NCI-H526 treated with DMSO at 0.1 percent for 48 hours (cell line): ENCODE measurements at regions not wholly inside any gene's neighbourhood (a gene's known extent, or its start where the extent isn't known, plus 50 kb on each side); places are given as distances from the start of the nearest gene placed in this dataset.

Experiments used
- DNase-seq: peaks from one replicate; lab custom pipeline; 2025; lab: John Stamatoyannopoulos, UW

DNA sequence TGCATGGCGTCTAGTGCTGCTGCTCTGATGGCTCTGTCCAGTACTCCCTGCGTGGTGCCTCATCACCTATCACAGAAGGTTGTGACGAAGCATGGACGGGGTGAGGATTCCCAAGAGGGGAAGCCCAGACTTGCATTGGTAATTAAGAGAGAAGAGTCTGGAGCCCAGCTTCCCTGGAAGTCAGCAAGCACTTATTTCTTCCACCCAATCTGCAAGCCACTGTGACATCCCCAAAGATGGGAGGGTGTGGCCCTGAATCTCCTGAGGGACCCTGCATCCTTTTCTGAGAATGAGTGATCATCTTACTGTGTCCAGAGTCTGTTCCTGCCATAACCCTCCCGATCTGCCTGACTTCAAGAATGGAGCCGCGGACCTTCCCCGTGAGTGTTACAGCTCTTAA lies 166.7 kb downstream of the PTPN20 start:
- DNase-seq, result no peak

DNA sequence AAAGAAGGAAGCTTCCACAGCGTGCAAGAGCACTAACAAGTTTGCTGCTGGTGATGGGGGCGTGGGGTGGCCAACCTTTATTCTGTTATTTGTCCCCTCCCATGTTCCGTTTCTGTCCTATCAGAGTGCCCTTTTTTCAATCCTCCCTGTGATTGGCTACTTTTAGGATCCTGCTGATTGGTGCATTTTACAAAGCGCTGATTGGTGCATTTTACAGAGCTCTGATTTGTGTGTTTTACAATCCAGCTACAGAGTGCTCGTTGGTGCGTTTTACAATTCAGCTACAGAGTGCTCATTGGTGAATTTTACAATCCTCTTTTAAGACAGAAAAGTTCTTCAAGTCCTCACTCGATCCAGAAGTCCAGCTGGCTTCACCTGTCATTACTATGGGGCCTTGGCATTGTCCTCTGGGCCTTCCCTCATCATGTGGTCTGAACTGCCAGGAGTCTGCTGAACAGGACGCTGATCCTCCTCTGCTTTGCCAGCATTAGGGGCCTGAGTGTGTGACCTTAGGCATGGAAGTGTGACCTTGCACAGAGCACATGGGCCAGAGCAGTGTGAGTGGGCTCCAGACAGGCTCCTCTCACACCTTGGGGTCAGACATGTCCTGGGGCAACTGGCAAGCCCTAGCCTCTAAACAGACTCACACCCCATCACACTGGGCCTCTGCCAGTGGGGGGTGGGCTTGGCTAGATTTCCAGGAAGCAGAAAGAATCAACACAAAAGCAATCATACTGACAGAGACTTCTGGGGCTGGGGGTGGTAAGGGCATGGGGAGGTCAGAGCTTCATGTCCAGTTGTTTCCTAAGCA lies 167.4 kb downstream of the PTPN20 start:
- DNase-seq, result no peak

DNA sequence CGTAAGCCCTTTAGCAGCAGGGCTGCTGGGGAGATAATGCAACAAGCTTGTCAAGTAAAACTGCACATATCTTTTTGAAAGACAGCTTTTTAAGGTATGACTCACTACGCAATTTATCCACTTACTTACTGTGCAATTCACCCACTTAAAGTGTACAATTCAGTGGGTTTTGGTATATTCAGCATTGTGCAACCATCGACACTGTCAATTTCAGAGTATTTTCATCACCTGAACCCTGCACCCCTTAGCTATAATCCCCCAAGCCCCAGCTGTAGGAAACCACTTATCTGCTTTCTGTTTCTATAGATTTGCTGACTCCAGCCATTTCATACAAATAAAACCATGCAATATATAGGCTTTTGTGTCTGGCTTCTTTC lies 168.0 kb downstream of the PTPN20 start:
- no peak for DNase-seq

DNA sequence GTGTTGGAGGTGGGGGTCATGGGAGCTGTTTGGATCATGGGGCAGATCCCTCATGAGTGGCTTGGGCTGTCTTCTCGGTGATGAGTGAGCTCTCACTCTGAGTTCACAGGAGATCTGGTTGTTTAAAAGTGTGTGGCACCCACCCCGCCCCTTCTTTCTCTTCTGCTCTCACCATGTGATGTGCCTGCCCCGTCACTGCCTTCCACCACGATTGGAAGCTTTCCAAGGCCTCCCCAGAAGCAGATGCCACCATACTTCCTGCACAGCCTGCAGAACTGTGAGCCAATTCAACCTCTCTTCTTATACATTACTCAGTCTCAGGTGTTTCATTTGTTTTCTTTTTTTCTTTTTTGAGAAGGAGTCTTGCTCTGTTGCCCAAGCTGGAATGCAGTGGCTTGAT lies 170.0 kb downstream of the PTPN20 start:
- DNase-seq, result no peak

DNA sequence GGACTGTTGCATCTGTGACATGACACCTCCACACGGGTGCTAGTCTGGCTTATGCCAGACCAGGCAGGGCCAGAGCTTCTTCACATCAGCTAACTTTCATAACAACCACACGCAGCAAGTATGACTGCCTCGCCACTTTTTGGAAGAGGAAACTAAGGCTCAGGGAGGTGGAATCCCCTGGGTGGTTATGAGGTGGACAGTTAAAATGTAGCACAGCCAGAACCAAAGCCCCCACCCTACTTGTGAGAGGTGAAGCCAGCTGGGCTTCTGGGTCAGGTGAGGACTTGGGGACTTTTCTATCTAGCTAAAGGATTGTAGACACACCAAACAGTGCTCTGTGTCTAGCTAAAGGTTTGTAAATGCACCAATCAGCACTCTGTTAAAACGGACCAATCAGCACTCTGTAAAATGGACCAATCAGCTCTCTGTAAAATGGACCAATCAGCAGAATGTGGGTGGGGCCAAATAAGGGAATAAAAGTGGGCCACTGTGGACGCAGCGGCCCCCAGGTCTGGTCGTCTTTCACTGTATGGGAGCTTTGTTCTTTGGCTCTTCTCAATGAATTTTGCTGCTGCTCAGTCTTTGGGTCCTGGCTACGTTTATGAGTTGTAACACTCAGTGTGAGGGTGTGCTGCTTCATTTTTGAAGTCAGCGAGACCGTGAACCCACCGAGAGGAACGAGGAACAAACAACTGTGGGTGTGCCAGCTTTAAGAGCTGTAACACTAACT lies 171.0 kb downstream of the PTPN20 start:
- no peak for DNase-seq

DNA sequence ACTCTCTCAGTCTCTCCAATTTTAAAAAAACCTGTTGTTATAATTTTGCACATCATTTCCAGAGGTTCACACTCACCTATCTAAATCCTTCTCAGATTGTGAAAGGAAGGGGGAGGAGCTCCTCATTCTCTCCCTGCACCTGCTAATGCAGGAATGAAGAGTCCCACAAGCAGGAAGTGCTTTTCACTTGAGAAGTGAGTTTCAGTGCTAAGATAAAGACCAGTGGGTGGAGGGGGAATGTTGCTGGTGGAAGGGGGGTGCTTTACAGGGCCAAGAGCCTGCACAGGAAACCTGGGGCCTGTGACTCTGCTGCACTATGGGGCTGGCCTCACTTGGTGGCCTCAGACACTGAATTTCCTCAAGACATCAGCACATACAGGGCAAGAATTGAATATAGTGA lies 176.4 kb downstream of the PTPN20 start:
- DNase-seq, result no peak

DNA sequence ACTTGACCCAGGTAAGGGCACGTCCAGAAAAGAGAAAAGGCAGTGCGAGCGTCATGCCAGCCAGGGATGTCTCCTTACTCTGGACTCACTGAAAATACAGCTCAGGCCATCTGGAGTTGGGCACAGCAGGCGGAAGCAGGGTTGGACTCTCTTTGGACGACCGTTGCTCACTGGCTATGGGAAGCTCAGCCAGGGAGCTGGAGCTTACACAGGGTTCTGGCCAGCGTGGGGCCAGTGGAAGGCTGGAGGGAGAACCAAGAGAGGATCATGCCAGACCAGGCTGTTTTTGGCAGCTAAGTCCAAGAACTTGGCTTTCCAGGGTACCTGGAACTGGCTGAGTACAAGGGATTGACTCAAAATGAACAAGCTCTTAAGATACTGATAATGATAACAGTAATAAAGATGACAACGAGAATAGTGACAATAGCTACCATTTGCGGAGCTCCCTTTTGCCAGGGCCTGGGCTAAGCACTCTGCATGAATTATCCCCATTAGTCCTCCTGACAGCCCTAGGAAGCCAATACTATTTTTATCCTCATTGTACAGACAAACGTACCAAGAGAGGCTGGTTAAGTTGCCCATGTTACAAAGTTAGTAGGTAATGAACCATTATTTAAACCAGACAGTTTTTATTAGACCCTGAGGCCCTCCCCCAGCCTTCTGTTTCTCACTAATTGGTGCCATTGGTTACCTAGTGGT lies 177.6 kb downstream of the PTPN20 start:
- no peak for DNase-seq

DNA sequence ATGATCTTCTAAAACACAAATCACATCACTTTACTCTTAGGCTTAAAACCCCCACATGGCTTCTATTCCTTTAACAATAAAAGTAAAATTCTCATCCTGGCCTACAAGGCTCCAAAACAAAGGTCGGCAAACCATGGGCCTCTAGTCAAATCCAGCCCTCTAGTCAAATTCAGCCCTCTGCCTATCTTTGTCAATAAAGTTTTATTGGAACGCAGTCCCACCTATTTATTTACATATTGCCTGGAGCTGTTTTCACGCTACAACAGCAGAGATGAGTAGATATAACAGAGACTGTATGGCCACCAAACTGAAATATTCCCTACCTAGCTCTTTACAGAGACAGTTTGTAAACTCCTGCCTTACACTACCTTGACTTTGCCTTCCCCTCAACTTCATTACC lies 178.8 kb downstream of the PTPN20 start:
- DNase-seq, result no peak

DNA sequence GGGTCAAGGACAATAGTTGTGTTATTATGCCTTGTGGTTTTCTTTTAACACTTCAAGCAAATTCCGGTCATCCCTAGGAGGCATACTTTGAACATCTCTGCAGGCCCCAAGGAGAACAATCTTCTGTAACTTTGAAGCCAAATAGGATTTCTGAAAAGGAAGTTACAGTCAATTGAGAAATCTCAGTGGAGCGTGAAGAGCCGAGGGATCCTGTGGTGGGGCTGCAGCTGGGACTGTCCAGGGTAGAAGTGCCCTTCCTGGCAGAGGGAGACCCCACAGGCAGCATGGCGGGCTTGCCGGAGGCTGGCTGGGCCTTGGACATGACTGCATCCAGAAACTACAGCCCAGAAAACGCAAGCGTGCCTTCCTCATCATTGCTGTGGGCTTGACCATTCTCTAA lies 179.7 kb downstream of the PTPN20 start:
- DNase-seq, result no peak

DNA sequence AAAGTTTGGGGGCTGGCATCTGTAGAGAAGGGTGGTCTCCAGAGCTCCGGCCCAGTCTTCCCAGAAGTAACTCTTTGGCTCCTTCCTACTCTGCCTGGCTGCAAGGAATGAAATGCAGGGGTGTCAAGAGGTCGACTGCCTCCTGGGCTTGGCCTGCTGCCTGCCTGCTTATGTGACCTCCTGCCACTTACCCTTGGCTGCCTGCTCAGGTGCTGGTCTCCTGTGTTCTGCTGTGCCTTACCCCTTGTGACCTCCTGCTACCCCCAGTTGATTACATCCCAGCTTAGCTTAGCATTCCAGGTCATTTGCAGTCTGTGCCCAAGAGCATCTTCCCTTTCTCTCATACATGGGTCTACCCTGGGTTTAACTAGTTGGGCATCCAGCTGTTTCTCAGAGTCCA lies 180.2 kb downstream of the PTPN20 start:
- no peak for DNase-seq

DNA sequence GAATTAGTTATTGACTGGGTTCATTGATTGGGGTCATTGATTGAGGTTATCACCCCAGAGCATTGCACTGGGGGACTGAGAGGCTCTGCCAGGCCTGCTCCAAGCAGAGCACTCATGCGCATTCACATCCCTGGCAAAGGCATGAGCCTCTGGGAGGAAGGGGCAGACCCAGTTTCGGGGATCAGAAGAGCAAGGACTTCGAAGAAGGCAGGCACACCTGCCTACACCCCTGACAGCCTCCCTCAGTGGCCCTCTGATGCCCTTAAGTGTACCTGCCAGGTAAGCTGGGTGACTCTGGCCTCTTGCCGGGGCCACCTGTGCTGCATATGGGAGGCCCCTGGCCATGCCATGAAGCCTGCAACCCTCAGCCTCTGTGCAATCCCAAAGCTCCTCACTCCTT lies 181.1 kb downstream of the PTPN20 start:
- no peak for DNase-seq

DNA sequence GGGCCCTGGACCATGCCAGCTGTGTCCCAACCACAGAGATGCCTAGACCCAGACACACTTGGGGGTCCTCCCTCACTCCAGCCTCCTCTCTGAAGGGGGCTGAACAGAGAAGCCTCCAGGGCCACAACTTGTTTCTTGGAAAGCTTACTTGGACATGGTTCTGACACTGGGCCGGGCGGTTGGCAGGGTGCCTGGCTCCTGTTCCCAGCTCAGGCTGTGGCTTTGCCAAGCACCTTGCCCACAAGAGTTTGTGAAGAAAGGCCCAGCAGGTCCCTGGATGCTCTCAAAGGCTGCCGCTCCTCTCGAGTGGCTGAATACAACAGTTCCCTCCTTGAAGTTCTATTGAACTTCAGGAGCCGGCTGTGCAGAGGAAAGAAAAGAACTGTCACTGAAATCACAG lies 181.6 kb downstream of the PTPN20 start:
- DNase-seq, result no peak

DNA sequence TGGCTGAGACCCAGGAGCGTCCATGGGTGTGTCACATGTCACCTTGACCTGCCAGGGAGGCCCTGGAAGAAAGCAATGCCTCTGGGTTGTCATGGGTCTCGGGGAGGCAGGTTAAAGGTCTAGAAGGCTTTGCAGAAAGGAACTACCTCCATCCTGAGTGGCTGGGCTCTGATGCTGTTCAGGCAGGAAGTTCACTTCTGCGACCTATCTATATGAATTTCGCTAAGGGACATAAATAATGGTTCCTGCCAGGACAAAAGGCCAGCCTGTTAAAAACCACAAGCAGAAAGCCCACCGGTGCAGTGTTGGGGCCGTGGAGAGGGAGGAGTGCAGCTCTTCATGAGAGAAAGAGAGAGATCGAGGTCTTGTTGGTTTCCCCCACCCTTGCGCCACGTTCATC lies 182.9 kb downstream of the PTPN20 start:
- DNase-seq, result no peak

DNA sequence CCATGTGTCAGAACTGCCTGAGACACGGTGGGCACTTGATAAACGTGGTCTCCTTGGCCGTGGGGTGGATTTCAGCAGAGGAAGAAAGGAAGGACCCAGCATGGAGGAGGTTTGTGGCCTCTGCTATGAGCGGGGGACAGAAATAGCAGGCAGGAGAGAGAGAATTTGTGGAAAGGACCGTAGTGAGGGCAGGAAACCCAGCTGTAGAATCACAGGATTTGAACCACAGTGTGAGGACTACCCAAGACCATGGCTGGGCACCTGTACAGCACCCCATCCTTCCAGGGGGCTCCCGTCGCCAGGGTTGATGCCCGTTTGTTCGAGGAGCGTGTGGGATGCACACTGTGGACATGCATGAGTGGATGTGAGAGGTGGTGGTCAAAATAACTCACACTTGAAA lies 183.4 kb downstream of the PTPN20 start:
- DNase-seq, result no peak

DNA sequence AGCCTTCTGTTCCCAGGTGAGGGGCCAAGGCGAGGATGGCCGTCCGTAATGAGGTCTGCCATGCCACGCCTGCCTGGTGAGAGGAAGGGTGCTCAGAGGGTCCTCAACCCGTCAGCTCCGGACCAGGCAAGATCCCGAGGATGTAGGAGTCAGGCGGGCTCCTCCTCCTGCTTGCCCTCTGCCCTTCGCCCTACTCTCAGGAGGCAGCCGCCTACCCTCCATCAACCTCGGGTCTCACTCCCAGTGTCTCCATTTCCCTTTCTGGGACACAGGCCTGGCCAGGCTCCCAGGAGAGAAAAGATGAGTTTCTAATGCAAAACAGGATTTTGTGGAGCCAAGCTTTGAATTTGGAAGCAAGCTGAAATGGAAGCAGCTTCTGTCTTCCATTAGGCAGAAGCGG lies 184.0 kb downstream of the PTPN20 start:
- DNase-seq, result no peak

DNA sequence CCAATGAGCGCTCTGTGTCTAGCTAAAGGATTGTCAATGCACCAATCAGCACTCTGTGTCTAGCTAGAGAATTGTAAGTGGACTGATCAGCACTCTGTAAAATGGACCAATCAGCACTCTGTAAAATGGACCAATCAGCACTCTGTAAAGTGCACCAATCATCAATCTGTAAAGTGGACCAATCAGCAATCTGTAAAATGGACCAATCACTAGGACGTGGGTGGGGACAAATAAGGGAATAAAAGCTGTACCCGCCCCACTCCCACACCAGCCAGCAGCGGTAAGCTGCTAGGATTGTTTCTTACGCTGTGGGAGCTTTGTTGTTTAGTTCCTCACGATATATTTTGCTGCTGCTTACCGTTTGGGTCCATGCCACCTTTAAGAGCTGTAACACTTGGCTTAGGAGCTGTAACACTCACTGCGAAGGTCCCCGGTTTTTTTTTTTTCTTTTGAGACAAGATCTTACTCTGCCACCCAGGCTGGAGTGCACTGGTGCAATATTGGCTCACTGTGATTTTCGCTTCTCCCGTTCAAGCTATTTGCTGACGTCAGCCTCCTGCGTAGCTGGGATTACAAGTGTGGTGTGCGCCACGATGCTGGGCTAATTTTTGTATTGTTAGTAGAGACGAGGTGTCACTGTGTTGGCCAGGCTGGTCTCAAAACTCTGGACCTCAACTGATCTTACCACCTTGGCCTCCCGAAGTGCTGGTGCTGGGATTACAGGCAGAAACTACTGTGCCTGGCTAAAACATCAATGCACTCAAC lies 184.8 kb downstream of the PTPN20 start:
- DNase-seq, result no peak

DNA sequence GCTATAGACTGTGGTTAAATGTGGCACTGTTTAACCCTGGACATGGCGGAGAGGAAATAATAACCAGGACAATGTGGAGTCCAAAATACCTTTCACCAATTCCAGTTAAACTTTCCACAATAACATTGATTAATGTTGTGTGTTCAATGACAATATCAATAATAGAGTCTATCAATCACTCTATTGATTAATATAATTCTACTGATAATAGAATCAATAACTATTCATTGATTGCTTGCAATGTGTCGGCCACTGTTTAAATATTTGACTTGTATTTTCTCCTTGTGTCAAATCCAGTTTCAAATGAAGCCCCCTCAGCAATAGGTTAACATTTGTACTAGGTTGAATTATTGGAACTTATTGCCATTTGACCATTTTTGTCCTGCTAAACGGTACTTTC lies 187.0 kb downstream of the PTPN20 start:
- no peak for DNase-seq

DNA sequence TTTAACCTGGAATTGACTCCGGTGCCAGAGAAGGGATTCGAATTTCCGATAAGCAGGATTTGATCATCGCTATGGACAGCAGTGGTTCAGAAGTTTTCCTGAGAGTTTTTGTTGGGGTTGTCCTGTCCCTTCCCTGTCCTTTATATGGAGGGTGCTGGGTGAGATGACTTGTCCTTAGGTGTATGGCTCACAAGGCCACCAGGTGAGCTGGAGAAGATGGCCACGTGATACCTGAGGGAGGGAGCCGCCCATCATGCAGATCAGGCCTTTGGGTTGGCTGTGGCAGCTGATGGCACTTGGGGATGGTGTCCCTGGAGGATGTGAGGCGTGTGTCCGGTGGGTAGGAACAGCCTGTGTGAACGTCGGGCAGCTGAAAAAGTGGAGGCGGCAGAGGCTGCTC lies 187.7 kb downstream of the PTPN20 start:
- no peak for DNase-seq

DNA sequence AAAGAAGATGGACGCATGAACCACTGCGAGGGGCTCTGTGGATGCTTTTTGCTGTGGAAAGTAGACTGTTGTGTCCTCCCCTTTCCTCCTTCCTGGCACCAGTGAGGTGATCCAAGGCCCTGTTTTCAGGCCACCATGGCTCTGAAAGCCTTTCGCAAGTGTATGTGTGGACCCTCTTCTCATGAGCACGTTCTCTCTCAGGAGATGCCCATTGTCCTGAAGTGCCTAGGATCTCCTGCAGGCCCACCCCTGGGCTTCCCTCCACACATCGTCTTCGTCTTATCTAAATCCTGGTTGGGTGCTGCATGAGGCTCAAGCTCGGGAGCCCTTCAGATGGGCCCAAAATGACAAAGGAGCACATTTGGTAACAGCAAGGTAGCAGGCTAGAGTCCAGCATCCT lies 188.2 kb downstream of the PTPN20 start:
- no peak for DNase-seq

DNA sequence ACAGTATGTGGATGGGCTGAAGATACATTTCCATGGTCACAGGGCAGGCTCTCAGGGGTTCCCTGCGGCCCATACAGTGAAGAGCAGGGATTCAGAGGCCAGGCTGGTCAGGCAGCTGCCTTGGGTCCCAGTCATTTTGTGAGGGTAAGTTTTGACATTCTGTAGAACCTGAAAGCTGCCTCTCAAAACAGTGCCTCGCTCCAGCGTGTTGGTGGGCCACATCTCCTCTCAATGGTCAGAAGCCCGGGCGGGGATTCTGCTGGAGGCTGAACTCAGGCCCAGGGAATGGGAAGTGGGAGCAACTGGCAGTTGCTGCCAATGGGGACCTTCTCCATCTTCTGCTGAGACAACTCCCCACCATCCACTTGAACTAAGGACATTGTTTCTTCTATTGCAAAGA lies 190.0 kb downstream of the PTPN20 start:
- DNase-seq, result no peak

DNA sequence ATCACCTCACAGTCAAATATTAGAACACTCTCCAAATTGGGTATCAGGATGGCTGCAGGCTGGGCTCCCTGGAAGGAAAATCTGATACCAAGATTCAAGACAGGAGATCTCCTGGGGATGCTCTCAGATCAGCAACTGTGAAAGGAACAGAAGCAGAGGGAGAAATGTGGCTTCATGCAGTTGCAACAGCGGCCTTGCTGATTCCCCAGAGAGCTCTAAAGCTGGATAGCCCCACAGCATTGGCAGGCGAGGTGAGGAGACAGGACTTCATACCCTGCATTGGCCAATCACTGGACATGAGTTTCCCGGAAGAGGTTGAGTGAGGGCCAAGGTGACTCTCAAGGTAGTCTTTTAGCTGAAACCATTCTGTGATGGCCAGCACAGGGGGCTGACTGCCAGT lies 190.6 kb downstream of the PTPN20 start:
- DNase-seq, result no peak

DNA sequence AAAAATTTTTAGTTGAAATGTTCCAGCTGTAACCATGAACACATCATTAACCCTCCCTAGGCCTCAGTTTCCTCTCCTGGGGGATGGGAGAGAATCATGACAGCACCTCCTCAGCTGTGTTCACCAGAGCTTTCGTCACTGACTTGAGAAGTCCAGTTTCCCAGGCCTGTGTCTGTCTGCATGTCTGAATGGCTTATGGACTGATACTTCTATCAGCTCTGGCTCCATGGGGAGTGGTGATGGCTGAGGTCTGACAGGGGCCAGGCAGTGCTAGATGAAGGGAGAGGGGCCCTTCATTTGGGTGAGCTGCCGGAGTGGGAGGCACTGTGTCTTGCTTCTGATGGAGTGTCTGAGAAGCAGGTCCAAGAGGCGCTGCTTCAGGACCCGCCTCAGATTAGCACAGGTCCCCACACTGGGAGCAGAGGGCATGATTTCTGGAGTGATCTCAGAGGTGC lies 192.9 kb downstream of the PTPN20 start:
- no peak for DNase-seq
